Breast epithelium (tissue), 4 donors: ENCODE measurements at regions not wholly inside any gene's neighbourhood (a gene's known extent, or its start where the extent isn't known, plus 50 kb on each side); places are given as distances from the start of the nearest gene placed in this dataset.

Source experiments
- DNase-seq, 2 donors: peaks; one replicate each; pipeline ENCODE4 v3.0.0-alpha.2; 2019; ENCODE audit warnings: low spot score in 2 of 2
- H3K27ac ChIP-seq, 2 donors: fragments of 200-600 bp; sonication (generic) in 1 of 2; one replicate each; pipeline ENCODE4 v1.5.1; 2016 to 2019; ENCODE audit warnings: mild to moderate bottlenecking in 1 of 2
- H3K27me3 ChIP-seq, 2 donors: fragments of 200-600 bp; sonication (generic) in 1 of 2; one replicate each; pipeline versions ENCODE4 v1.5.1 to v1.6.0; 2017 to 2019; ENCODE audit warnings: control low read depth in 1 of 2, mild to moderate bottlenecking in 1 of 2
- H3K36me3 ChIP-seq: fragments of 200-600 bp; one replicate; pipeline ENCODE4 v1.5.1; 2019
- H3K4me1 ChIP-seq, 2 donors: fragments of 200-600 bp; sonication (generic); one replicate each; pipeline ENCODE4 v1.5.1; 2016 to 2019; ENCODE audit warnings: control low read depth in 1 of 2
- H3K4me3 ChIP-seq, 3 donors: fragments of 200-600 bp; sonication (generic); 1 replicate in 2 of 3; 2 replicates in 1 of 3; pipeline ENCODE4 v1.5.1; 2016 to 2019; ENCODE audit warnings: mild to moderate bottlenecking in 3 of 3, moderate library complexity in 2 of 3
- H3K9me3 ChIP-seq, 2 donors: fragments of 200-600 bp; sonication (generic) in 1 of 2; one replicate each; pipeline ENCODE4 v1.5.1; 2016 to 2019; ENCODE audit warnings: control low read depth in 1 of 2
- CTCF ChIP-seq, 3 donors: fragments of 450-650 bp; IDR thresholded peaks; one replicate each; pipeline ENCODE4 v1.5.1; 2016 to 2017; ENCODE audit warnings: antibody characterized with exemption in 3 of 3, mild to moderate bottlenecking in 3 of 3, moderate library complexity in 3 of 3
- POLR2A ChIP-seq: fragments of 450-650 bp; IDR thresholded peaks from one replicate; pipeline ENCODE4 v1.6.1; 2016; ENCODE audit warnings: antibody characterized with exemption, mild to moderate bottlenecking, moderate library complexity
- POLR2AphosphoS5 ChIP-seq, 3 donors: sonication (generic); formaldehyde crosslinking; IDR thresholded peaks; one replicate each; pipeline ENCODE4 v1.6.1; 2017; ENCODE audit warnings: antibody characterized with exemption in 3 of 3
- intact Hi-C: fragments of 100-400 bp; cut with DNase I; formaldehyde crosslinking; loops from one replicate; pipeline ENCODE4 v1.15.1; 2023; ENCODE audit warnings: low total_unique reads

- H3K4me1 ChIP-seq = no peaks in the 10 kb centered on the region
- H3K4me3 ChIP-seq = no peak overlapping the region
- H3K27me3 ChIP-seq = no peaks in the 10 kb centered on the region
- no peaks in the 10 kb centered on the region for H3K9me3 ChIP-seq
- no peak for DNase-seq
- intact Hi-C loops = no loop called here
- TF ChIP-seq POLR2A (no peak), POLR2AphosphoS5 (IDR thresholded peaks at IDR 0.05) (no peak), CTCF (IDR thresholded peaks at IDR 0.05) (no peak)
- no peaks in the 10 kb centered on the region for H3K36me3 ChIP-seq
- peak overlapping the region in 1 of 2 donors; percentile 12 for H3K27ac ChIP-seq
Measured at GRCh38 chr6:10196090-10196489, 218.8 kb downstream of the TFAP2A start.

- no peak for DNase-seq
- H3K4me3 ChIP-seq = peak overlapping the region in 1 of 3 donors; percentile 22
- H3K9me3 ChIP-seq = no peaks in the 10 kb centered on the region
- no peaks in the 10 kb centered on the region for H3K36me3 ChIP-seq
- no peaks in the 10 kb centered on the region for H3K27me3 ChIP-seq
- intact Hi-C loops = no loop called here
- no peaks in the 10 kb centered on the region for H3K4me1 ChIP-seq
- H3K27ac ChIP-seq = peak overlapping the region; percentile 17 to 44
- TF ChIP-seq POLR2A (no peak), POLR2AphosphoS5 (IDR thresholded peaks at IDR 0.05) (no peak), CTCF (IDR thresholded peaks at IDR 0.05) (no peak)
Measured at GRCh38 chr6:10194816-10195672, 219.8 kb downstream of the TFAP2A start.

GRCh38 chr6:10193321-10193720, 221.6 kb downstream of the TFAP2A start:
- H3K9me3 ChIP-seq = no peaks in the 10 kb centered on the region
- H3K27me3 ChIP-seq = no peaks in the 10 kb centered on the region
- no peaks in the 10 kb centered on the region for H3K36me3 ChIP-seq
- intact Hi-C loops = no loop called here
- TF ChIP-seq POLR2A (no peak), POLR2AphosphoS5 (IDR thresholded peaks at IDR 0.05) (no peak), CTCF (IDR thresholded peaks at IDR 0.05) (no peak)
- no peaks in the 10 kb centered on the region for H3K4me1 ChIP-seq
- DNase-seq = no peak
- no peak overlapping the region for H3K4me3 ChIP-seq
- no peak overlapping the region for H3K27ac ChIP-seq

- Histone ChIP-seq H3K9me3 (no peaks in the 10 kb centered on the region), H3K4me1 (no peaks in the 10 kb centered on the region), H3K4me3 (no peak overlapping the region), H3K27ac (no peak overlapping the region), H3K36me3 (no peaks in the 10 kb centered on the region), H3K27me3 (no peaks in the 10 kb centered on the region)
- no peak for TF ChIP-seq POLR2AphosphoS5 (IDR thresholded peaks at IDR 0.05)
- TF ChIP-seq CTCF (IDR thresholded peaks at IDR 0.05) = no peak
- TF ChIP-seq POLR2A = no peak
- no peak for DNase-seq
- intact Hi-C loops = no loop called here
Measured at GRCh38 chr6:10190042-10190441, 224.8 kb downstream of the TFAP2A start.

GRCh38 chr6:10184371-10185227, 230.3 kb downstream of the TFAP2A start:
- H3K36me3 ChIP-seq = no peaks in the 10 kb centered on the region
- no peaks in the 10 kb centered on the region for H3K4me1 ChIP-seq
- H3K4me3 ChIP-seq = no peak overlapping the region
- intact Hi-C loops = no loop called here
- H3K27me3 ChIP-seq = no peaks in the 10 kb centered on the region
- DNase-seq = no peak
- TF ChIP-seq POLR2A = no peak
- no peak for TF ChIP-seq POLR2AphosphoS5 (IDR thresholded peaks at IDR 0.05)
- TF ChIP-seq CTCF (IDR thresholded peaks at IDR 0.05) = no peak
- H3K9me3 ChIP-seq = no peaks in the 10 kb centered on the region
- H3K27ac ChIP-seq = no peak overlapping the region
